GM12864 (cell line): ENCODE measurements at regions not wholly inside any gene's neighbourhood (a gene's known extent, or its start where the extent isn't known, plus 50 kb on each side); places are given as distances from the start of the nearest gene placed in this dataset.

ENCODE experiments used
- DNase-seq: peaks from one replicate; pipeline ENCODE4 v3.0.0-alpha.2; 2011; ENCODE audit warnings: low read depth
- H3K4me3 ChIP-seq: 2 replicates; pipeline ENCODE4 v1.5.1; 2011; ENCODE audit warnings: mild to moderate bottlenecking, low read depth, low read length, control low read depth
- TF ChIP-seq, protein P1 (sequence below): IDR thresholded peaks from 2 replicates; pipeline ENCODE4 v1.5.1; 2011; ENCODE audit warnings: low read depth, mild to moderate bottlenecking, moderate library complexity, low read length, control low read depth, inconsistent platforms; ENCODE audit errors: missing control alignments

DNA sequence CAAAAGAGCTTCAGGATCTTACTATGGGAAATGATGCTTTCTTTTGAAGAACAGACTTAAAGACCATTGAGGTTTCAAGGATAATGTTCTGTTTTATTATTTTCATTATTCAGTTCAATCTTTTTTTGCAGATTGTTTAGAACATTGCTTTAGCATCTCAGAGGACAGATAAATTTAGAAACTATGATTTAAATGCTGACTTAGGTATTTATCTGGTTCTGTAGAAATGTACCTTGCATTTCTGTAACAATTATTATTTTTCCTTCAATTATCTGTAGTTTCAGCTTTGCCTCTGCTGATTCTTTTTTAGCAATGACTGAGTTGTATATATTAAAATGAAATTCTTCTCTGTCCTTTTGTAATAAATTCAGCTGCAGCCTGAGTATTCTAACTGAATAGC lies 205.4 kb upstream of the PCSK2 start:
- no peak overlapping the region for H3K4me3 ChIP-seq
- TF ChIP-seq, protein P1, sequence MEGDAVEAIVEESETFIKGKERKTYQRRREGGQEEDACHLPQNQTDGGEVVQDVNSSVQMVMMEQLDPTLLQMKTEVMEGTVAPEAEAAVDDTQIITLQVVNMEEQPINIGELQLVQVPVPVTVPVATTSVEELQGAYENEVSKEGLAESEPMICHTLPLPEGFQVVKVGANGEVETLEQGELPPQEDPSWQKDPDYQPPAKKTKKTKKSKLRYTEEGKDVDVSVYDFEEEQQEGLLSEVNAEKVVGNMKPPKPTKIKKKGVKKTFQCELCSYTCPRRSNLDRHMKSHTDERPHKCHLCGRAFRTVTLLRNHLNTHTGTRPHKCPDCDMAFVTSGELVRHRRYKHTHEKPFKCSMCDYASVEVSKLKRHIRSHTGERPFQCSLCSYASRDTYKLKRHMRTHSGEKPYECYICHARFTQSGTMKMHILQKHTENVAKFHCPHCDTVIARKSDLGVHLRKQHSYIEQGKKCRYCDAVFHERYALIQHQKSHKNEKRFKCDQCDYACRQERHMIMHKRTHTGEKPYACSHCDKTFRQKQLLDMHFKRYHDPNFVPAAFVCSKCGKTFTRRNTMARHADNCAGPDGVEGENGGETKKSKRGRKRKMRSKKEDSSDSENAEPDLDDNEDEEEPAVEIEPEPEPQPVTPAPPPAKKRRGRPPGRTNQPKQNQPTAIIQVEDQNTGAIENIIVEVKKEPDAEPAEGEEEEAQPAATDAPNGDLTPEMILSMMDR: no peak
- no peak for DNase-seq

DNA sequence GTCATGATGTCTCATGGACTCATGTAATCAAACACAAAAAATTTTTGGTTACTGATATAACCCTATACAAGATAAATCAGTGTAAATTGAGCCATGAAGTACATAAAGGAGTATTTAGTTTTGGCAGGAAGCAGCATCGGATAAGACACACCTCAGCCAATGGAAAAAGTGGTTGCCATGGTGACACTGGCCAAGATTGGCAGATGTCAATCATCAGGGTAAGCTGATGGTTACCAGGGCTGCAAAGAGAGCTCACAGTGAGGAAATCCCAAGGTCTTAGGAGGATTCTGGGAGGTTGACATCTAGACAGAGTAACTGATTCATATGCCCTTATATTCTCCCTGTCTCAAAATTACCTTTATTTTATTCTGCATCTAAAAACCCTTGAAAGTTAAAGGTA lies 203.8 kb upstream of the PCSK2 start:
- DNase-seq: no peak
- H3K4me3 ChIP-seq: no peak overlapping the region
- TF ChIP-seq, protein P1: no peak

DNA sequence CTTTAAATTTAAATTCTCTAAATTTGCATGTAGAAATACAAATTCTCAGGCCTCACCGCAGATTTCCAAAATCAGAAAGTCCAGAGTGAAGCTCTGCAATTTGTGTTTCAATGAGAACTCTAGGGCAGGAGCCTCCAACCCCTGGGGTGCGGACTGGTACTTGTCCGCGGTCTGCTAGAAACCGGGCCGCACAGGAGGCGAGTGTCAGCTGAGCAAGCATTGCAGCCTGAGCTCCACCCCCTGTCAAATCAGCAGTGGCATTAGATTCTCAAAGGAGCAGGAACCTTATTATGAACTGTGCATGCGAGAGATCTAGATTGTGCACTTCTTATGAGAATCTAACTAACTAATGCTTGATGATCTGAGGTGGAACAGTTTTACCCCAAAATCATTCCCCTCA lies 203.0 kb upstream of the PCSK2 start:
- TF ChIP-seq, protein P1: no peak
- DNase-seq: no peak
- H3K4me3 ChIP-seq: no peak overlapping the region

DNA sequence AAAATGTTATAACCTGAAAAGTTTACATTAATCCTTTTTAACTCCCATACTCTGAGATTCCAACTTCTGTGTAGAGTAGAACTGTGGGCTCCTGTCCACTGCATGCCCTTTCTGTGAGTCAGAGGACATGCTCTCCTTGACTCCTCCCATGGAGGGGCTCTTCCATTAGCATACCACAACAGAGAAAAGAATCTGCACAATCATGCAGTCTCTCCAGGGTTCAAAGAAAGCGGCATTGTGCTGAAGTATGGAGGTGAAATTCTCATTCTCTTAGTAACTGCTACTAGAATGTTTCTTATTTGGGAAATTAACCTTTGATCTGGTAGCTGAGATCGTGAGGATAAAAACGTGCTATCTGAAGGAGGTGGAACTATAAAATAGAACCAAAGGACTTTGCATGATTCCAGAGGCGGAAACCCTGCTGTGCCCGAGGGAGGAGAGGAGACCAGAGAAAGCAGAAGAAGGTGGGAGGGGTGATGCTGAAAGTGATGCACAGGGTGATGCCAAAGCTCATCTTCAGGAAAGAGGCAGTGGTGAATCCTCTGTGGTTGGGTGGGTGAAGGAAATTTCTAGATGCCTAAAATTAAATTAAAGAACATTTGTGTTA lies 202.2 kb upstream of the PCSK2 start:
- no peak for DNase-seq
- no peak overlapping the region for H3K4me3 ChIP-seq
- TF ChIP-seq, protein P1: no peak

DNA sequence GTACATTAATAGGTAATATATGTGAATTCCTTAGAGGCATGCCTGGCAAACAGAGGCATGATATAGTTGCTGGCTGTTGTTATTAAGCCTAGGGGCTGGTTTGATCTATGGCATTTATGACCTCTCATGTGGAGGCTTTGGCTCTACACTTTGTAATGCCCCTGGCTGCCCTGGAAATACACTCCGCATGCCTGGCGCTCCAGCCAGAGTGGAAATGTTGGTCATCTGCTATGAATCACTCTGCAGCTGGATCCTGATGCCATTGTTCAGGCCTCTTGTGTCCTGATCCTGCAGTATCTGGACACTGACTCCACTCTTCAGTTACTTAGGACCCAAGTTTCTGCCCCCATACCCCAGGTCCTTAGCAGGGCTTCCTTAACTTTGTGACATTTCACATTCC lies 200.5 kb upstream of the PCSK2 start:
- DNase-seq: no peak
- H3K4me3 ChIP-seq: no peak overlapping the region
- TF ChIP-seq, protein P1: no peak

DNA sequence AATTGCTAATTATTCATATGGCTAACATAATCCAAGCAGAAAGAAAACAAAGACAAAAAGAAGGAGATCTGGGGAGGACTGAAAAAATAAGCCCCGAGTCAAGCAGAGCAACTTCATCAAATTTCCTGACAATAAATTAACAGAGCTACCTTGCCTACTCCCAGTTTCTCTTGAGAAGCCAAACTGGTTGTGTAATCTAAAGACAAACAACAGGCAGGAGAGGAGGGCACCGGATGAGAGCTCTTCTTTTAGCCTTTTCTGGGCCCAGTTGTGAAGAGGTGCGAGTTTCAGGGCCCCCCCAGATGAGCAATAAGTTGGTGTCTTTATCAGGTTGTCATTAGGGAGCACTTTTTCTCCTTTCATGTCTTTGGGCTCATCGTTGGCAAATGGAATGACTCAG lies 197.1 kb upstream of the PCSK2 start:
- no peak for DNase-seq

DNA sequence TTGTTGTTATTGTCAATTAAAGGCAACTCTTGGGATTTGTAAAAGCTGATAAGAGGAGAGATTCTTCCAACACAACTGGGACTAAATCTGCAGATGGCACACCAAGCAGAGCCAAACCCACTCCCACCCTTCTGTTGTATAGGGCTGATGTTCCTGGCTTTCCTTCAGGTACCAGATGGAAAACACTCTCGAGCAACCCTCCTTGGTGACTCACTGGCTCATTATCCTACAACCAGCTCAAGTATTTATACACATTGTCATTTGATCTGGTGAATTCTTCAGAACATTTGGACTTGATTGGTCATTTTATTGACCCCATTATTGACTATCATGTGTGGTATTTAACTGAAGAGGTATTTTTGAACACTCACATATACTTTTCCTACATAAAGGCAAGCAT lies 190.3 kb upstream of the PCSK2 start:
- no peak for DNase-seq
- TF ChIP-seq, protein P1: no peak
- H3K4me3 ChIP-seq: no peak overlapping the region

More for the DNA sequence above, 197.1 kb upstream of the PCSK2 start:
- H3K4me3 ChIP-seq: no peak overlapping the region
- TF ChIP-seq, protein P1: no peak
